Astrocyte of the cerebellum (primary cell): ENCODE measurements at regions not wholly inside any gene's neighbourhood (a gene's known extent, or its start where the extent isn't known, plus 50 kb on each side); places are given as distances from the start of the nearest gene placed in this dataset.

ENCODE experiments used
- DNase-seq: peaks from one replicate; pipeline ENCODE4 v3.0.0-alpha.2; 2011; ENCODE audit warnings: low read depth
- H3K4me3 ChIP-seq: 2 replicates; pipeline ENCODE4 v1.5.1; 2011; ENCODE audit warnings: mild to moderate bottlenecking, low read depth, low read length, moderate library complexity
- CTCF ChIP-seq: IDR thresholded peaks from 2 replicates; pipeline ENCODE4 v1.5.1; 2012; ENCODE audit warnings: low read length, low read depth, moderate library complexity, mild to moderate bottlenecking; ENCODE audit errors: missing control alignments
- in situ Hi-C: cut with HindIII; loops from 2 replicates; pipeline ENCODE4 v1.10.0; 2017; ENCODE audit warnings: low sequenced_read_pairs

GRCh38 chrX:147573266-147573665 is 338.5 kb upstream of the FMR1 start:
- in situ Hi-C loops: no loop called here
- TF ChIP-seq CTCF: no peak
- H3K4me3 ChIP-seq: no peak overlapping the region
- DNase-seq: no peak

- no peak for DNase-seq
- in situ Hi-C loops: no loop called here
- TF ChIP-seq CTCF: no peak
- no peak overlapping the region for H3K4me3 ChIP-seq
These were observed 309.5 kb upstream of the FMR1 start for GRCh38 chrX:147602176-147602696.

- DNase-seq: no peak
- in situ Hi-C loops: no loop called here
- TF ChIP-seq CTCF: no peak
- no peak overlapping the region for H3K4me3 ChIP-seq
These were observed 285.1 kb upstream of the FMR1 start for GRCh38 chrX:147626605-147627004.

- in situ Hi-C loops: no loop called here
- DNase-seq: no peak
- no peak for TF ChIP-seq CTCF
- H3K4me3 ChIP-seq: no peak overlapping the region
These were observed 276.5 kb upstream of the FMR1 start for GRCh38 chrX:147635186-147635585.

- H3K4me3 ChIP-seq: no peak overlapping the region
- no peak for TF ChIP-seq CTCF
- DNase-seq: no peak
- in situ Hi-C loops: no loop called here
These were observed 274.5 kb upstream of the FMR1 start for GRCh38 chrX:147637190-147637589.

- in situ Hi-C loops: no loop called here
- H3K4me3 ChIP-seq: no peak overlapping the region
- TF ChIP-seq CTCF: no peak
- no peak for DNase-seq
These were observed 264.6 kb upstream of the FMR1 start for GRCh38 chrX:147646949-147647723.

- no peak overlapping the region for H3K4me3 ChIP-seq
- no peak for TF ChIP-seq CTCF
- in situ Hi-C loops: no loop called here
- DNase-seq: no peak
These were observed 235.9 kb upstream of the FMR1 start for GRCh38 chrX:147675819-147676218.
